ENCODE measurements at regions not wholly inside any gene's neighbourhood (a gene's known extent, or its start where the extent isn't known, plus 50 kb on each side); places are given as distances from the start of the nearest gene placed in this dataset.
"Not testable (repeated sequence)": the region's sequence is repeated elsewhere in the genome, so short reads cannot be mapped to it uniquely, and the experiment has no call there.

DNA sequence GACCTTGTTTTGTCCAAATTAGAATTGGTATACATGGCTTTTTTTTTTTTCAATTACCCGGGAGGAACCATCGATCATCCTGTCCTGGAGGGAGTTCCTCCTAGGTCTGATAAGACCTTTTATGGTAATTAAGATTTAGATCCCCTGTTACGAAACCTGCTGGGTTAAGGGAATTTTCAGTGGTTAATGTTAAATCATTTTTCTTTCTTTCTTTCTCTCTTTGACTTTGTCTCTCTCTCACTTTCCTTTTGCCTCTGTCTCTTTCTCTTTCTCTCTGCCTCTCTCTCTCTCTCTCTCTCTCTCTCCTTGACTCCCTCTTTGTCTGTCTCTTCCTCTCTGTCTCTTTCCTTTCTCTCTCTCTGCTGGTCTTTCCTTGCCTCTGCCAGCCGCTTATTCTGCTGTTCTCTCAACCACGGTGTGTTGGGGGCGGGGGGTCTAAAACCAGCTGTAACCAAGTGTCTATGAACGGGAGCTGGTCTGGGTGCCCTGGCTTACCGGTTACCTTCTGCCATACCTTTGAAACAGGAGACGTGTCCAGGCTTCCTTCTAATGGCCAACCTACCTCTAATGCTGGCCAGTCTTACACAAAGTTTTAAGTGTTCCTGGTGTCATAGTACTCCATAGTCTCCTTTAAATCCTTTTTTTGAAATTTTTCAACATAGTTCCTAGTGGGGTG is 815.1 kb downstream of the TRIB2 start:
- DNase-seq (ENCODE audit: low read depth, low spot score) = not testable (repeated sequence)

DNA sequence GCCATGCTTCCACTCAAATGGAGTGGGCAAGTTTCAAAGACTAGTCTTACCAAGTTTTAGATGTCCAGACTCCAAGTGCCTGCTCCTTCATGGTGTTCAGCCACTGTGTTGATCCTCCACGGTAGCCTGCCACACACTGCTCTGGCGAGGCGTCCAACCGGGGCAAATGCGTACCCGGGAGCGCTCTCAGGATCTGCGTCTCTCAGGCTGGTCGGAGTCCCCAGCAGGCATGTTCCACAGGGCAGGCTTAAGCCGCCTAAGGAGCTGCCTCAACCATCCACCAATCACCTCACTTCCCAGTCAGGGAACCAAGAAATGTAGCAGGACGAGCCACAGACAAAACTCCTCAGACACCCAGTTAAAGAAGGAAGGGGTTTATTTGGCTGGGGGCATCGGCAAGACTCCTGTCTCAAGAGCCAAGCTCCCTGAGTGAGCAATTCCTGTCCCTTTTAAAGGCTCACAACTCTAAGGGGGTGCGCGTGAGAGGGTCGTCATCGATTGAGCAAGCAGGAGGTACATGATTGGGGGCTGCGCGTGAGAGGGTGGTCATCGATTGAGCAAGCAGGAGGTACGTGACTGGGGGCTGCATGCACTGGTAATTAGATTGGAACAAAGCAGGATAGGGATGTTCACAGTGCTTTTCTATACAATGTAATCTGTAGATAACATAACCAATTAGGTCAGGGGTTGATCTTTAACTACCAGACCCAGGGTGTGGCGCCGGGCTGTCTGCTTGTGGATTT is 816.2 kb downstream of the TRIB2 start:
- not testable (repeated sequence) for DNase-seq (ENCODE audit: low read depth, low spot score)

DNA sequence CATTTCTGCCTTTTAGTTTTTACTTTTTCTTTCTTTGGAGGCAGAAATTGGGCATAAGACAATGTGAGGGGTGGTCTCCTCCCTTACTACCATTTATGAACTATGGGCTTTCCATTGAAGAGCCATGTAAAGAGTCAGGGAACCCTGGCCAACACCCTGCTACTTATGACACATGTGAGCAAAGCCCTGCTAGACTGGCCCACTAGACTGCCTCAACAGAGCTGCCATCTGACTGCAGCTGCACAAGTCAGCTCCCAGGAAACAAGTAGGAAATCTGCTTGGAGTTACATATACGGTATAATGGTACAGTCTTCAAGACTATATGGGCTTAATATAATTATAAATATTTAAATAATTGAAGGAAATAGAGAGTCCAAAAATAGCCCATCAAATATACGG is 816.8 kb downstream of the TRIB2 start:
- DNase-seq (ENCODE audit: low read depth, low spot score) = no peak

DNA sequence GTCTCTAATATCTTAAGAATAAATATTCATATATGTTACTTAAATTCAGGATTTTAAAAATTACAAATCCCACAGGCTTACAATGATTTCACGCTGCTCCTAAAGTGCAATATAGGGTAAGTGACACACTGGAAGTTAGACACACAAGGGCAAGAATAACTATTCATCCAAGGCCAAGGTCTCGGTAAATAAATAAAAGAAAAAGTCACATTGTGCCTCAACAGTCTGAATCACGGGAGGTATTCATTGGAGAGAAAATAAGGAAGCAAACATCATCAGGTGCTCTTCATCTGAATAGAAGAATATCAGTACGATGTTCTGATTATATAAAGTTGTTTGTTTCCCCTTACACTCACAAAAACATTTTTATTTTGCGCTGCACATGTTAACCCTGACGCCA is 820.2 kb downstream of the TRIB2 start:
- DNase-seq (ENCODE audit: low read depth, low spot score) = no peak

DNA sequence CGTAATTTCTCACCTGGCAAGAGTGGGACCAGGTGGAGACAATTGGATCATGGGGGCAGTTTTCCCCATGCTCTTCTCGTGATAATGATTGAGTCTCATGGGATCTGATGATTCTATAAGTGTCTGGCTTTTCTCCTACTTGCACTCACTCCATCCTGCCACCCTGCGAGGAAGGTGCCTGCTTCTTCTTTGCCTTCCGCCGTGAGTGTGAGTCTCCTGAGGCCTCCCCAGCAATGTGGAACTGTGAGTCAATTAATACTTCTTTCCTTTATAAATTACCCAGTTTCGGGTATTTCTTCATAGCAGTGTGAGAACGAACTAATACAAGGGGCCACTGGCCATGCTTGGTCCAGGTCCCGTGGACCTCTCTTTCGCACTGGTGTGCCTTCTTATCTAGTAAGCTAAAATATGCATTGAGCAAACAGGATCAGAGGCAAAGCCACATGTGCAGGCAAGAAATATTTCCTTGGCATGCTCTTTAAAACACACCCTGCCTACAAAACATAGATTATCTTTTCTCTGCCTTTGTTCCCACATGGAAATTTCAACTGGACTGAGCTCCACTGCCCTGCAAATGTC is 821.1 kb downstream of the TRIB2 start:
- DNase-seq (ENCODE audit: low read depth, low spot score) = no peak

DNA sequence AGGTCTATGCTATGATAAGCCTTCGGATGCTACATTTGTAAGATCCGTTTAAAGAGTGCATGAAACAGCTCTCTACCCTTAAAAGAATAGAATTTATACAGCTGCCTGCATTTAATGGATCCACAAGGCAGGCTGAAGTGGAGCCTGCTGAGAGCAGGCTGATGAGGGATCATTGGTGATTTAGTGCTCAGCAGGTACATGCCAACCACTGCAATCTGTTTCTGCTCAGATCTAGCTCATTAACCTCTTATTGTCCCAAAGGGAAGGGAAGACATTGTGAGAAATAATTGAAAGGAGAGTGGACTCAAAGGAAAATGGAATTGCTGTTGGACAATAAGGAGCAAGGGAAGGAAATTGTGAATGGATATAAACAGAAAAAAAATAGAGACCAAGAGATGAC is 822.6 kb downstream of the TRIB2 start:
- no peak for DNase-seq (ENCODE audit: low read depth, low spot score)

DNA sequence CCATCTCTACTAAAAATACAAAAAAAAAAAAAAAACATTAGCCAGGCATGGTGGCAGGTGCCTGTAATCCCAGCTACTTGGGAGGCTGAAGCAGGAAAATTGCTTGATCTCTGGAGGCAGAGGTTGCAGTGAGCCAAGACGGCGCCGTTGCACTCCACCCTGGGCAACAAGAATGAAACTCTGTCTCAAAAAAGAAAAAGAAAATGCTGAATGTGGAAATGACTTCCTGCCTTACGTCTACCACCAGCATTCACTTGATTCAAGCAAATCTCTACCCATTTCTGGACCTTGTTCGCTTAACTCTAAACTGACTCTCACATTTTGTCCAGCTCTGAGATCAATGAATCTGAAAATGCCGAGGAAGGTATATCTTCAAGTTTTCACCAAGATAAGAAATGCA is 825.3 kb downstream of the TRIB2 start:
- DNase-seq (ENCODE audit: low read depth, low spot score) = no peak

DNA sequence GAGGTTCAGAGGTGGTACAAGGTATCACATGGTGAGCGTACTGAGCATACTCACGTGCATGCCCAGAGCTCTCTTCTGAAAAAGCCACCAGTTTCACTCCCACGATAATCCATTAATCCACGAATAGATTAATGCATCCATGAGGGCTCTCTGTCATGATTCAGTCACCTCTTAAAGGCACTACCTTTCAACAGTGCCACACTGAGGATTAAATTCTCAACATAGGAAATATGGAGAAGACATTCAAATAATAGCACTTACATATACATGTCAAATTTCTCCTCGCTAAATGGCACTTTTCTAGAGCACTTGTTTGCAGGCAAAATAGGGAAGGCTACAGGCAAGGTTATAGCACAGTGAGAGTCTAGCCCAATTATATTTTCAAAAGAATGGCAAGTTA is 825.9 kb downstream of the TRIB2 start:
- no peak for DNase-seq (ENCODE audit: low read depth, low spot score)

DNA sequence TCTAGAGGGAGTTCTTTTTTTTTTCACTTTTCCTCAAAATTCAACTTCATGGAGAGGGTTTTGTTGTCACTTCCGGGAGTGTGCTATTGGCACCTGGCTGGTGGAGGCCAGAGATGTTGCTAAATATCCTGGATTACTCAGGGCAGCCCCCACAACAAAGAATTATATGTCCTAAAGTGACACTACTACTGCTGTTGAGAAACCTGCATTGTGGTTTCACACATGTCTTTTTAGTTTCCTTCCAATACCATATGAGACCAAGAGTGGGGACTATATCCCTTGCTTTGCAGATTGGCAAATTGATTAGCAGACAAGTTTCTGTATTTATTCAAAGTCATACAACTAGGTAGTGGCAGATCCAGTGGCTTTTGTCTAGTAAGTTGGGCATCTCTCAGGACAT is 826.8 kb downstream of the TRIB2 start:
- DNase-seq (ENCODE audit: low read depth, low spot score) = no peak

DNA sequence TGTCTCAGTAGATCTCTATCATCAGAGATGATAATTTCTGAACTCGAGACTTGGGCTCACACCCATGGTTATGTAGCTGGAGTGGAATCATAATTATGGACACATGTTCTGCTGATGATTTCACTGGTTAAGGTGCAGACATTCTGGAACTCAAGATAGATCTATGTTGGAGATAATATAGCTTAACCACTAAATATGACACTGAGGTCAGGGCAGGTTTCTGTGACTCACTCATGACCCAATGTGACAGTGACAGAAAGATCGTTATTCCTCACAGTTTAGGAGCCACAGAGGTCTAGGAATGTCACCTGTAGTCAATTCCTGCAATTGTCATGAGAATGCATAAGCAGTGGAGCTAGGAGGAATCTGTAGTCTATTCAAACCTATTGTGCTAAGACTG is 828.6 kb downstream of the TRIB2 start:
- DNase-seq (ENCODE audit: low read depth, low spot score) = no peak

DNA sequence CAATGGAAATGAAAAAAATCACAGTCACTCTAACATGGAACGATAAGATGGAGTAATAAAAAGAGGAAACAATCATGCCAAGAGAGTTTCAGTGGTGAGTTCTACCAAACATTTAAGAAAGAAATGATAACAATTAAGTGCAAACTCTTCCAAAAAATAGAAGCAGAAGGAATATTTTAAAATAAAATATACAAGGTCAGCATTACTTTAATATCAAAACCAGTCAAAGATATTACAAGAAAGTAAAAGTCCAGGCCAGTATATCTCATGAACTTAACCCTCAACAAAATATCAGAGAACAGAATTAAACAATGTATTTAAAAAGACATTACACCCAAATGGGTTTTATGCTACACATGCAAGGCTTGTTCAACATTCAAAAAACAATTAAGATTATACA is 829.4 kb downstream of the TRIB2 start:
- DNase-seq (ENCODE audit: low read depth, low spot score) = no peak

DNA sequence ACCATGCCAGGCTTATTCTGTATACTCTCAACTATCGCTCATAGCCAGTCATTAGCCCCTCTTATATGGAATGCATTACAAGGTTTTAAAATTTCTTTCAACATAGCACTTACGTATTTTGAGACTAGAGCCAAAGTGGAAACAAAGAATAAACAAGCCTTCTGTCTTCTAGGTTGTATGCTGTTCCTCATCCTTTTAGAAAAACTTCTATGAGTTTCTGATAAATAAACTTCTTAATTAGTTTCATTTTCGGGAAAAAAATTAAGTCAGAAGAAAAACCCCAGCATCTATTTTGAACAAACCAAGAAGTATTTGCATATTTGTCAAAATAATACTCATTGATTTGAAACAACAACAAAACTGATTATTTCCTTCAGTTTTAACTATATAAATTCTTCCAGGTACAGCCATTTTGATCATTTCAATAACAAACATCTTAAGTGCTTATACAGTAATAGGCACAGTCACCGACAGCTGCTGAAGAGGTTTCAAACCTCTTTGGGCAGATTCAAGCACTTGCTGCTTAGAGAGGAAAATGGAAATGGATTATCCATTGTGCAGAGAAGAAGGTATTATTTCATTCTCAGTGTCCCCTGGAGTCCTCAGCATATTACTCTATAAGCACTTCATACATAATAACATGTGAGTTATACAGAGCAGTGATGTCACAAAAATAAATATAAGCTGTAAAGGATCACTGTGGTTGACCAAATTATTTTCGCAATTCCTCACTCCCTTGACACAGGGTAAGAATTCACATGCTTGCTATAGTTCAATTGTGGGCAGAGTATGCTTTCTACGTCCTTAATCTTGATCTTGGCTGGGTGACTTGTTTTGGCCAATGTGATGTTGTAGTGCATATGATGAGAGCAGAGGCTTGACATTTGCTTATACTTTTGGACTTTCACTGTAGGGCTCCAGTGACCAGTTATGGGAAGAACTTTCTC is 833.8 kb downstream of the TRIB2 start:
- no peak for DNase-seq (ENCODE audit: low read depth, low spot score)

DNA sequence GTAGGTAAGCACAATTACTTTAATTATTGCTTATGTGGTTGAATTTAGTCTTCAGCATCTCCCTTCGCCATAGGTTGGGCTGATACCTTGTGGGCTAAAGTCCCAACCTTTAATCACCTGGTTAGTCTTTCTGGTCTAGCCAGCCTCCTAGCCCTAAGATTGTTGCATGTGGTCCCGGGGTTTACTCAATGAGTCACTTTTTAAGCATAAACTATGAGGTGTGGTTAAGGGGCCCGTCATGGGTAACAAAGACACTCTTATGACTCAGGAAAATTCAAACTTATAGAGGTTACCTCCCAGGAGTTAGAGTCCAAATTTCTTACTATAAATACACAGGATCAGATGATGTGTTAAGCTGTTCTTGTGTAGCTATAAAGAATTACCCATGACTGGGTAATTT is 841.6 kb downstream of the TRIB2 start:
- DNase-seq (ENCODE audit: low read depth, low spot score) = no peak

DNA sequence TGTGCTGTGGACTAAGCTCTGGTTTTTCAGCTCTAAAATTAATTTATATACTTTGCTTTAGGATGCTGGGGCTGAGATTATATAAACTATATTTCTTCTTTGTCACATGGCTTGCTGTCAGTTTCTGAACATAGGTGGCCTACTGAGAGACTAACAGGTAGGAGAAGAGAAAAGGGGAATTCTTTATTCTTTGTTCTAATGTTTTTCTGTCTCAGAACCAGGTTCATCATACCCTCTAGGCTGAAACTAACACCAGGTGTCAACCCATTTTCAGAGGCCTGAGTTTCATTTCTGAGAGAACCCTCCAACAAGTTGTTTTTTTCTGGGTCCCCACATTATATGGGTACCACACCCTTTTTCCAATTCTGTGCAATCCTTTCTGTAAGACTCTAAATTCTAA is 843.6 kb downstream of the TRIB2 start:
- no peak for DNase-seq (ENCODE audit: low read depth, low spot score)

DNA sequence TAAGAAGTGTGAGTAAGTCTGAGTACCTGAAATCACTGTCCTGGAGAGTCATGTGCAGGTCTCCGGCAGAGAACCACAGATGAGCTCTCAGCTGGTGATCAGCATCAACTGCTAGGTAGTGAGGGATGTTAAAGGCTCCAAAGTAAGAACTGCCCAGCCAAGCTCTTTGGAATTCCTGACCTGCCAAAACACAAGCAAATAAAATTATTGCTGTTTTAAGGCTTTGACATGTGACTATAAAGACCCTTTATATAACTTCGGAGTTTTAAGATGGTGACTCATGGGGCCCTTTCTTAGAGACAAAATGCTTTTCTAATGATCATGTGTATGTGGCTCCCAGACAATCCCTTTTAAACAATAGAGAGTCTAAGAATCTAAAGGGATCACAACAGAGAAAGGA is 855.7 kb downstream of the TRIB2 start:
- DNase-seq (ENCODE audit: low read depth, low spot score) = no peak

DNA sequence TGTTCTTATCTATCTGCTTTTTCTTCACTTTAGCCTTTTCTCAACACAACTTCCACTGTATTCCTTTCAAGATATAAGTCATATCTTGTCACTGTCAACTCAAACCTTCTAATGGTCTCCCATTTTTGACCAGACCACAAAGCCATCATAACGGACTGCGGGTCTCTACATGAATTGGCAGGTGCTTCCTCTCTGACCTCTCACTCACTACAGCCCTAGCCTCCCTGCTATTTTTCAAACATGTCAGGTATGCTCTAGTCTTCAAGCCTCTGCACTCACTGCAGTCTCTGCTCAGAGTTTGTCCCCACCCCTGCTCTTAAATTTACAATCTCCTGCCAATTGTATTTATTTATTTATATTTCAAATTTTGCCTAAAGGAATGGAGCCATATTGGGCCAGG is 858.1 kb downstream of the TRIB2 start:
- no peak for DNase-seq (ENCODE audit: low read depth, low spot score)

DNA sequence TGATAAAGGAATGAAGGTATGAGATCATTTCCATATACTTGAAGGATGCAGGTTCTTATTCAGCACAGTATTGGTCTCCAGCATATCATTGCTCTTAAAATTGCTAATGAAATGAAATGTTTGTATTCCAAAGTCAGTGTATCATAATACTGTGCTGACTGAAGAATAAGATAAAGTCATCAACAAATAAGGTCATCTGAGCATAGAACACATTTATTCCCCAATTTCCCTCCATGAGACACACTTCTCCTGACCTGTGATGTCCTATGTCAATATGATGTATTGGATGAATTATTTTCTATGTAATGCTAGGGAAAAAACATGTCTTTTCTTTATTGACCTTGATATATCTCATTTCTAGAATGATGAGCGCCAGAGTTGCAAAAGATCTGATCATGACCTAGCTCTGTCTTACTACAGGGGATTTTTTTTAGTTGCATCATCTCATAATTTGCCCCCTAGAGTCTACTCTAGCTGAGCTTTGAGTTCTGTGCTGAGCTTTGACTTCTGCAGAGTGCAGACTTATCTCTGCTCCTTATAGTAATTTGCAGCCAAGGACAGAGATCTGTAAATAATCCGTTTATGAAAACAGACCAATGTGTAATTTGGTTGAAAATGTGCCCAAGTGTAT is 859.8 kb downstream of the TRIB2 start:
- no peak for DNase-seq (ENCODE audit: low read depth, low spot score)

DNA sequence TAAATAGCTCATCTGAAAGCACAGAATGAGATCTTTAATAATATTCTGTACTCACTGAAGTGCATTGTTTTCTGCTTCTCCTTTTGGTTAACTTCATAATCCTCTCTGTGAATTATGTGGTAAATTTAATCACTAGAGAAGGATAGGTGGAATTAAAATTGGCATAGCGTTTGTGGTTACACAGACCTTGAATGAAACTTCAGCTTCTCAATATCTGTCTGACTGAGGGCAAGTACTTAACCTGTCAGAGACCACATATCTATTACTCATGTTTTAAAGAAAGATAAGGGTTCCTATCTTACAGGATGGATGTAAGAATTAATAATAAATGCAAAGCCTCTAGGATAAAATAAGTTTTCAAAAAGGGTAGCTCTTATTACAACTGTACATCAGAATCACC is 861.8 kb downstream of the TRIB2 start:
- no peak for DNase-seq (ENCODE audit: low read depth, low spot score)

DNA sequence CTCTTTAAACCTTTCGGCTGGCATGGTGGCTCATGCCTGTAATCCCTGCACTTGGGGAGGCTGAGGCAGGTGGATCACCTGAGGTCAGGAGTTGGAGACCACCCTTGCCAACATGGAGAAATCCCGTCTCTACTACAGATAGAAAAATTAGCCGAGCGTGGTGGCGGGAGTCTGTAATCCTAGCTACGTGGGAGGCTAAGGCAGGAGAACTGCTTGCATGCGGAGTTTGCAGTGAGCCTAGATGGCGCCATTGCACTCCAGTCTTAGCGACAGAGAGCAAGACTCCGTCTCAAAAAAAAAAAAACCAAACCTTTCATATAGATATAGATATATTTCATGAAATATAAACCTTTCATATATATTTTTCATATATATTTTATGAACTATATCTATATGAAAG is 864.7 kb downstream of the TRIB2 start:
- DNase-seq (ENCODE audit: low read depth, low spot score) = no peak

DNA sequence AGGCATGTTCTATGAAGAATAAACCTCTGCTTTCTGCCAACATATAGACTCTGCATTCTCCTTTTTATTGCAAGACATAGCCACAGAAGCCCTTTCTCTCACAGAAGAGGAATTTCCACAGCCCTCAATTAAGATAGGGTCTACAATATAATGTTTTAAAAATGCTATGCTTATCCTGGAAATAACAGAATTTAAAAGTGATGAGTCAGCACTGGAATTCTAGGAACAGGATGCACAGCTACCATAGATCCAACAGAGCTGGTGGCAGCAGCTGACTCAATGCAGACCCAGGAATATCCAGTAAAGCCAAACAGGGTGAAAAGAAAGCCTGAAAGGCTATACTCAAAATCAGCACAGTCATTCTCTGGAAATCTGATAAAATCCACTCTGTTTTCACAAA is 866.9 kb downstream of the TRIB2 start:
- no peak for DNase-seq (ENCODE audit: low read depth, low spot score)

DNA sequence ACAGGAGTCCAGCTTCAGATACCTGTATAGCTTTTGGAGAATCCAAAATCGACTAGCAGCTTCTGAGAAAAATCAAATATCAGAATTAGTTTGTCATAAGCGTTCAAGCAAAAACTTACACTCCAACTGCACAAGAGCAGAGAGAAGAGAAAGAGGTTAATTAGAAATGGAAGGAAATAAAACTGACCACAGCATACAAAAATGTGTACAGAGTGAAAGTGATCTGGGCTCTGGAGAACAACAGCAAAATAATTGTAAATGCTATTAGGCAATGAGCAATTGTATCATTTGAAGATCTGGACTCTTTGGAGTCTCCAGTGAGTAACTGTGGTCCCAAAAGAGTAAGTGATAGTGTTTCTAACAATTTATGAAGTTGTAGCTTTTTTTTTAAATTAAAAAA is 867.3 kb downstream of the TRIB2 start:
- DNase-seq (ENCODE audit: low read depth, low spot score) = no peak

DNA sequence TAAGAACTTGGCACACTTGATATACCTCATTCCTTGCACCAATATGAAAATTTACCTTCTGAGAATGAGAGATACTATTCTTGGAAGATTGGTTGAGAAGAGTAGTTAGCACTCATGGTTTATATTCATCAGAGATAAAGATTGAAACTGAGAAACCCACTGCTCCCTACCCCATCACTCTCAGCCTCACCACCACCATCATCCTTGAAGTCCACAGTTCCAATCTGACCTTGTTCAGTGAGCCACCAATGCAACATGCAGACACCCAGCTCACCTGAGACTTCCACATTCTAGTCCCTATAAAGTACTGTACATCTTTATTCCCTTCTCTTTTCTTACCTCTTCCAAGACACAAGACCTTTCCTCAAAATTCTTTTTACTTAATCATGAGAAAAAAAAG is 869.0 kb downstream of the TRIB2 start:
- no peak for DNase-seq (ENCODE audit: low read depth, low spot score)
